ENCODE measurements at regions not wholly inside any gene's neighbourhood (a gene's known extent, or its start where the extent isn't known, plus 50 kb on each side); places are given as distances from the start of the nearest gene placed in this dataset.

DNA sequence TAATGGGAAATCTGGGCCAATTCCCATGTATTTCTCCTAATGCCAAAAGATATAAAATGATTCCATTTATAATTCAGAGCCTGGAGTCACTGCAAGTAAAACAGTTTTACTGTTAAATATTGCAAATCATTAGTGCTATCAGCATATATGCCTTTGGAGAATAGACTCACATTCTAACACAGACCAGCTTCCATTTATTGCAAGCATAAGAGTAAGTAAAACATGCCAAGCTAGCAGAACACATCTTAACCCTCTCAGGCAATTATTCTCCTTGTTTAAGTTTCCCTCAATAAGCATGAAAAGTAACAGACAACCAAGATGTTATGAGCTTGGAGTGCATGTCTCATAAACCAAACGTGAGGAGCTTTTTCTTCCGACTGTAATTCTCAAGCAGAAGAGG is 173.9 kb upstream of the GRIP1 start:
- no peak for DNase-seq (ENCODE audit: low read depth)
- TF ChIP-seq, protein P1, sequence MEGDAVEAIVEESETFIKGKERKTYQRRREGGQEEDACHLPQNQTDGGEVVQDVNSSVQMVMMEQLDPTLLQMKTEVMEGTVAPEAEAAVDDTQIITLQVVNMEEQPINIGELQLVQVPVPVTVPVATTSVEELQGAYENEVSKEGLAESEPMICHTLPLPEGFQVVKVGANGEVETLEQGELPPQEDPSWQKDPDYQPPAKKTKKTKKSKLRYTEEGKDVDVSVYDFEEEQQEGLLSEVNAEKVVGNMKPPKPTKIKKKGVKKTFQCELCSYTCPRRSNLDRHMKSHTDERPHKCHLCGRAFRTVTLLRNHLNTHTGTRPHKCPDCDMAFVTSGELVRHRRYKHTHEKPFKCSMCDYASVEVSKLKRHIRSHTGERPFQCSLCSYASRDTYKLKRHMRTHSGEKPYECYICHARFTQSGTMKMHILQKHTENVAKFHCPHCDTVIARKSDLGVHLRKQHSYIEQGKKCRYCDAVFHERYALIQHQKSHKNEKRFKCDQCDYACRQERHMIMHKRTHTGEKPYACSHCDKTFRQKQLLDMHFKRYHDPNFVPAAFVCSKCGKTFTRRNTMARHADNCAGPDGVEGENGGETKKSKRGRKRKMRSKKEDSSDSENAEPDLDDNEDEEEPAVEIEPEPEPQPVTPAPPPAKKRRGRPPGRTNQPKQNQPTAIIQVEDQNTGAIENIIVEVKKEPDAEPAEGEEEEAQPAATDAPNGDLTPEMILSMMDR (conservative IDR thresholded peaks at IDR 0.05; ENCODE audit: control insufficient read depth, insufficient read depth, low read depth, low read length) = no peak

DNA sequence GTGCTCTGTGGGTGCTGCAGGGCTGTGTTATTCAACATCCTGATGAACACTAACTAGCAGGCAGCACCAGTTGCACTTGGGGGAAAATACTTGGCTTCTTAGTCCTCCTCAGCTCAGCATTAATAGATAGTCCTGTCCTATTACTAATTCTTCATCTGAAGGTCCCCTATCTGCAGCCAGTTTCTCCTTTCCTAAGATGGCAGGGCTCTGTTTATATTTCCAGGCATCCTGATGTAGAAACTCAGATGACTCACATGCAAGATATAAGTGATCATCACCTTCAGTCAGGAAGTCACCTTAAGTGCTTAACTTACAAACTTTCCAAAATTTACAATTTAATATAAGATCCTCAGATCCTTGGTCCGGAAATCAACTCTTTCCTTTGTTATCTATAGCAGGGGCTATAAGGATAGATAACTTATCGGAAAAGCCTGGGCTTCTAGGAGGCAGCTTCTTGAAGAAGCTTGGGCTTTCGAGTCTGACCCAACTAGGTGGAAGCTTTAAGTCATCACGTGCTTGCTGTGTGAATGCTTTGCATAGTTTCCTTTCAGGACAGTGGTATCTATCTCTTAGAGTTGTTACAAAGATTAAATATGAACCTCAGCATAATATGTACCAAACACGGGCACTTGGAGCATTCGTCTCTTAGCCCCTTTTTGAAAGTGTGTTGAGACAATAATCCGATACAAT is 181.0 kb upstream of the GRIP1 start:
- TF ChIP-seq, protein P1 (conservative IDR thresholded peaks at IDR 0.05; ENCODE audit: control insufficient read depth, insufficient read depth, low read depth, low read length) = no peak
- no peak overlapping the region for H3K4me3 ChIP-seq (ENCODE audit: control insufficient read depth, low read depth, low read length)

More for the DNA sequence above, 173.9 kb upstream of the GRIP1 start:
- no peak overlapping the region for H3K4me3 ChIP-seq (ENCODE audit: control insufficient read depth, low read depth, low read length)

DNA sequence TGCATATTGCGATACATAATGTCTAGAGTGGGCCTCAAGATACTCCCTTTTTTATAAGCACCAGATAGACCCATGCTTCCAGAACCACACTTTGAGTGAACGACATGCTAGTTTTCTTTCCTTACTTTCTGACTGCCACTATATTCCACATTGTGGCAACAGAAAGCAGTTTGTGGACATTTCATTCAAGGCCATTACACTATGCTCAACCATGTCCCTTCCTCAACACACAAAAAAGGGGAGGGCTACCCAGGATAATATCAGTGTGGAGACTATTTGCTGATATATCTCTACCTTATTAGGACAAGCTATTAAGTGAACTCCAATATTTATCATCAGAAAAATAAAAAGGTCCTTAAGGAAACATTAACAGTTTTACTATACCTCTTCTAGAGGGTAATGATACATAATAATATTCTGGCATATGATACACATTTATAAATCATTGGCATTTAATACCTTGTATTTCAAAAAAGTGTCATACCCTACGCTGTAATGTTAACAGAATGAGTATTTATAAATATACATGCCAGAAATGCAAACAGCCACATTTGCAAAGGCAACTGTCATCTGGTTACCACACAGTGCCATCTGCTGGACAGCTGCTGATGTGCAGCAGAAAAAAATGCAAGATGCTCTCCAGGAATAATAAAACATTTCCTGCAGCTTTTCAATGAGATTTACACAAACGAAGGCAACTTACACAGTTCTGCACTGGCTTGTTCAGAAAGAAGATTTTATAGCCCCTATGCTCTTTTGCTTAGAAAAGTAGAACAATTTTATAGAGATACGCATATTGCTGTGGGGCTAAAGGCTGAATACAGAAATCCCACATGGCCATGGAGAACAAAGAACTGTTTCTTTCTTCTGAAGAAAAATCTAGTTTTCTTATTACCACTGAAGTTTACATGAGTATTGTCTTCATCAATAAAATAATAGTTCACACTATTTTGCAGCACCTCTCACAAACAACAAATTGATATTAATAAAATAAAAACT is 182.2 kb upstream of the GRIP1 start:
- peak; percentile 55 for DNase-seq (ENCODE audit: low read depth)
- H3K4me3 ChIP-seq (ENCODE audit: control insufficient read depth, low read depth, low read length) = no peak overlapping the region
- TF ChIP-seq, protein P1 (conservative IDR thresholded peaks at IDR 0.05; ENCODE audit: control insufficient read depth, insufficient read depth, low read depth, low read length) = peak; percentile 98

More for the DNA sequence above, 181.0 kb upstream of the GRIP1 start:
- no peak for DNase-seq (ENCODE audit: low read depth)

DNA sequence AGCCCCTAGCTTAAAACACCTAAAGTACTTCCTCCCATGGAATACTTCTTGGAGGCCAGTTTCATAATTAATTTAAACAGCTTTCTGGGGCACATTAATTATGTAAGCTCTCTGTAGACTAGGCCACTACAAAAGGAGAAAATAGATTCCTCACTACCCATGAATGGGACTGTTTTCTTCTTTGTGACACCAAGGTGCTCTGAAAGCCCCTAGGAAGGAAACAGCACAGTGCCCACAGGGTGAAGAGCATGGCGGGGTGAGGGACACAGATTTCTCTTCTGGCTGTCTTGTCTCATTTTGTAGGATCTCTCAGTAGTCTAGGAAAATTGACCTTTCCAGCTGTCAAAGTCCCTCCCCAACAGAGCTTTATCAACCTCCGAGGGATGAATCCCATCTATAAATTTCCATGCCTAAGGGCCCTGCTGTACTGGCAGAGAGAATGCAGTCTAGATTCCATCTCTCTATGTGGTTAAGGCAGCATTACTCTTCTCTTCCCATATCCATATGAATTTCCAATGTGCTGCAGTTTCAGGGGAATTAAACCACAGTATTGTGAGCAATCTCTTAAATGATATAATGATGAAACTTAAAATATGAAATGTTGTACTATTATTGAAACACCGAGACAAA is 183.6 kb upstream of the GRIP1 start:
- DNase-seq (ENCODE audit: low read depth) = no peak
- H3K4me3 ChIP-seq (ENCODE audit: control insufficient read depth, low read depth, low read length) = no peak overlapping the region
- TF ChIP-seq, protein P1 (conservative IDR thresholded peaks at IDR 0.05; ENCODE audit: control insufficient read depth, insufficient read depth, low read depth, low read length) = no peak

DNA sequence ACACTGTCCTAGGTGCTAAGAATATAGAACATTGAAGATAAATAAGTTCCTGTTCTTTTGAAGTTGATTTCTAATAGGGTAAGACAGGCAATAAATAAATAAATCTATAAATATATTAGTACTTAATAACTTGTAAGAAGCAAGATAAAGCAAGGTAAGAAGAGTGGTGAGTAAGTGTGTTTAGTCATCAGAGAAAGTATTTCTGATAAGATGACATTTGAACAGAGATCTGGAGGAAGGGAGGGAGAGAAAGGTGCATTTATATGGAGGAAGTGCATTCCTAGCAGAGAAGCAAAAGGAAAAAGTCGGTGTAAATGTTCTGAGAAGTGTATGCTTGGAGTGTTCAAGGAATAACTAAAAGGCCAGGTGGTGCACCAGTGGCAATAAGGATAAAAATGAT is 184.4 kb upstream of the GRIP1 start:
- TF ChIP-seq, protein P1 (conservative IDR thresholded peaks at IDR 0.05; ENCODE audit: control insufficient read depth, insufficient read depth, low read depth, low read length) = no peak
- DNase-seq (ENCODE audit: low read depth) = no peak
- no peak overlapping the region for H3K4me3 ChIP-seq (ENCODE audit: control insufficient read depth, low read depth, low read length)

DNA sequence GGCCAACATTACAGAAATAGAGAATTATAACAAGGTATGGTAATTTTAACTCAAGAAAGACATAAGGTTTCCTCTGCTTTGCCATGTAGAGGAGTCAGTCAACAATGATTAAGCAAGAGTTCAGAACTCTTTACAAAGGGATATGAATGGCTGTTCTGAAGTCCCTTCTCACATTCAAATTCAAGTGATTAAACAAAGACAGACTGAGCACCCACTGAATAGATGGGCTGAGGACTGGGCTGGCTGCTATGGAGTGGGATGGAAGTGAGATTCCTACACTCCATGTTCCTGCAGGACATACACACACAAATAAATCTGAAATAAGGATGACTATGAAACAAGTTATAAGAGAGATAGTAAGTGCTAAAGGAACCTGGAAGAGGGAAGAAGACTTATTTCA is 199.0 kb upstream of the GRIP1 start:
- H3K4me3 ChIP-seq (ENCODE audit: control insufficient read depth, low read depth, low read length) = no peak overlapping the region
- DNase-seq (ENCODE audit: low read depth) = no peak

More for the DNA sequence above, 199.0 kb upstream of the GRIP1 start:
- TF ChIP-seq, protein P1 (conservative IDR thresholded peaks at IDR 0.05; ENCODE audit: control insufficient read depth, insufficient read depth, low read depth, low read length) = no peak

Measured in fibroblast of mammary gland (primary cell).